Small intestine (tissue), 7 donors: ENCODE measurements at regions not wholly inside any gene's neighbourhood (a gene's known extent, or its start where the extent isn't known, plus 50 kb on each side); places are given as distances from the start of the nearest gene placed in this dataset.
"Not testable (repeated sequence)": the region's sequence is repeated elsewhere in the genome, so short reads cannot be mapped to it uniquely, and the experiment has no call there.

Source experiments
- DNase-seq, 2 donors: peaks; one replicate each; pipeline versions ENCODE4 v3.0.0 to v3.0.0-alpha.2; 2013
- FAIRE-seq: peaks from 2 replicates; lab custom pipeline; 2012; peaks lifted over from hg19 to GRCh38; lab: Jason Lieb, UNC
- H3K27ac ChIP-seq, 3 donors: one replicate each; pipeline ENCODE4 v1.5.1; 2013; ENCODE audit warnings: low read length in 2 of 3, mild to moderate bottlenecking in 2 of 3, control low read depth in 1 of 3, inconsistent platforms in 1 of 3, low read depth in 1 of 3, moderate library complexity in 1 of 3
- H3K27me3 ChIP-seq, 3 donors: one replicate each; pipeline ENCODE4 v1.6.1; 2013; ENCODE audit warnings: low read length in 3 of 3, inconsistent platforms in 1 of 3; ENCODE audit not compliant: control insufficient read depth in 3 of 3, insufficient read depth in 3 of 3
- H3K36me3 ChIP-seq, 3 donors: one replicate each; pipeline ENCODE4 v1.6.1; 2013; ENCODE audit warnings: low read length in 3 of 3, inconsistent platforms in 1 of 3, low read depth in 1 of 3, mild to moderate bottlenecking in 1 of 3, moderate library complexity in 1 of 3; ENCODE audit not compliant: control insufficient read depth in 3 of 3, insufficient read depth in 2 of 3
- H3K4me1 ChIP-seq, 3 donors: one replicate each; pipeline ENCODE4 v1.6.1; 2013; ENCODE audit warnings: low read length in 2 of 3, inconsistent platforms in 1 of 3, low read depth in 1 of 3, mild to moderate bottlenecking in 1 of 3, moderate library complexity in 1 of 3; ENCODE audit not compliant: control insufficient read depth in 3 of 3, insufficient read depth in 2 of 3
- H3K4me3 ChIP-seq, 3 donors: one replicate each; pipeline ENCODE4 v1.5.1; 2013; ENCODE audit warnings: low read length in 3 of 3, control low read depth in 1 of 3, inconsistent platforms in 1 of 3, low read depth in 1 of 3, mild to moderate bottlenecking in 1 of 3, moderate library complexity in 1 of 3
- H3K9me3 ChIP-seq, 2 donors: one replicate each; pipeline ENCODE4 v1.6.1; 2013; ENCODE audit warnings: low read depth in 1 of 2, low read length in 1 of 2; ENCODE audit not compliant: control insufficient read depth in 2 of 2, insufficient read depth in 1 of 2
- WGBS, 3 donors: extraction: QIAGEN DNeasy Blood & Tissue Kit; methylation state at CpG; one replicate each; pipeline ENCODE4 v1.1.7; 2013; 5-methylcytosine and 5-hydroxymethylcytosine counted together
- donor health status: healthy with polysubstance abuse.
- donor health status: control.
- donor health status: control.
- donor health status: Bipolar disorder and iron deficiency.
- donor health status: healthy.

DNA sequence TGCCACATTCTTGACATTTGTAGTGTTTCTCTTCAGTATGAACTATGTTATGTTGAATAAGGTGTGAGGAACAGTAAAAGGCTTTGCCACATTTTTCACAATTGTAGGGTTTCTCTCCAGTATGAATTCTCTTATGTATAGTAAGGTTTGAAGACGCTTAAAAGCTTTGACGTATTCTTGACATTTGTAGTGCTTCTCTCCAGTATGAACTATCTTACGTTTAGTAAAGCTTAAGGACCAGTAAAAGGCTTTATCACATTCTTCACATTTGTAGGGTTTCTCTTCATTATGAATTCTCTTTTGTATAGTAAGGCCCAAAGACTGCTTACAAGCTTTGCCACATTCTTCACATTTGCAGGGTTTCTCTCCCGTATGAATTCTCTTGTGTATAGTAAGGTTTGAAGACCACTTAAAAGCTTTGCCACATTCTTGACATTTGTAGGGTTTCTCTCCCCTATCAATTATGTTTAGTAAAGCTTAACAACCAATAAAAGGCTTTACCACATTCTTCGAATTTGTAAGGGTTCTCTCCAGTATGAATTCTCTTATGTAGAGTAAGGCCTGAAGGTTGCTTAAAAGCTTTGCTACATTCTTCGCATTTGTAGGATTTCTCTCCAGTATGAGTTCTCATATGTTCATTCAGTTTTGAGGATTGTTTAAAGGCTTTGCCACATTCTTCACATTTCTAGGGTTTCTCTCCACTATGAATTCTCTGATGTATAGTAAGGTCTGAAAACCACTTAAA, 301.6 kb downstream of the ZNF33B start:
- not testable (repeated sequence) for H3K4me1 ChIP-seq, H3K4me3 ChIP-seq, H3K36me3 ChIP-seq, H3K27ac ChIP-seq, H3K27me3 ChIP-seq, DNase-seq, FAIRE-seq
- WGBS, 3 donors: 89 to 91% (median 91%) methylated on average over 6 of the region's 6 CpGs
- peaks cover 0 to 16% of the 10 kb centered on the region in 2 donors for H3K9me3 ChIP-seq

DNA sequence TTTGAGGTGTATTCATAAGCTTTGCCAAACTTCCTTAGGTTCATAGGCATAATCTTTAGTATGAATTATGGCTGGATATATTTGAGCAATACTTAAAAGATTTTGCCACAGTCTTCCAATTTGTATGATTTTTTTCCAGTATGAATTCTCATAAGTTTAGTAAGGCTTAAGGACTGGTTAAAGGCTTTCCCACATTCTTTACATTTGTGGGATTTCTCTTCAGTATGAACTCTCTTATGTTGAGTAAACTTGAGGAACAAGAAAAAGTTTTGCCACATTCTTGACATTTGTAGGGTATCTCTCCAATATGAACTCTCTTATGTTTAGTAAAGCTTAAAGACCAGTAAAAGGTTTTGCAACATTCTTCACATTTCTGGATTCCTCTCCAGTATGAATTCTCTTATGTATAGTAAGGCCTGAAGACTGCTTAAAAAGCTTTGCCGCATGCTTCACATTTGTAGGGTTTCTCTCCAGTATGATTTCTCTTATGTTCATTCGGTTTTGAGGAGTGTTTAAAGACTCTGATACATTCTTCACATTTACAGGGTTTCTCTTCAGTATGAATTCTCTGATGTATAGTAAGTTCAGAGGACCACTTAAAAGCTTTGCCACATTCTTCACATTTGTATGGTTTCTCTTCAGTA, 302.6 kb downstream of the ZNF33B start:
- 79 to 93% (median 85%) methylated on average over 2 of the region's 2 CpGs for WGBS, 3 donors
- not testable (repeated sequence) for H3K4me1 ChIP-seq, H3K4me3 ChIP-seq, FAIRE-seq, H3K27ac ChIP-seq, H3K36me3 ChIP-seq, DNase-seq, H3K27me3 ChIP-seq
- peaks cover 0 to 10% of the 10 kb centered on the region in 2 donors for H3K9me3 ChIP-seq

GRCh38 chr10:42304341-42304740, 334.0 kb downstream of the ZNF33B start:
- H3K27me3 ChIP-seq: no peaks in the 10 kb centered on the region
- H3K27ac ChIP-seq: no peak overlapping the region
- H3K4me1 ChIP-seq: no peaks in the 10 kb centered on the region
- FAIRE-seq (no peak), DNase-seq (no peak)
- 77 to 82% (median 80%) methylated on average over 10 of the region's 10 CpGs for WGBS, 3 donors
- no peaks in the 10 kb centered on the region for H3K36me3 ChIP-seq
- peaks cover 0 to 36% of the 10 kb centered on the region in 2 donors for H3K9me3 ChIP-seq
- H3K4me3 ChIP-seq: no peak overlapping the region

DNA sequence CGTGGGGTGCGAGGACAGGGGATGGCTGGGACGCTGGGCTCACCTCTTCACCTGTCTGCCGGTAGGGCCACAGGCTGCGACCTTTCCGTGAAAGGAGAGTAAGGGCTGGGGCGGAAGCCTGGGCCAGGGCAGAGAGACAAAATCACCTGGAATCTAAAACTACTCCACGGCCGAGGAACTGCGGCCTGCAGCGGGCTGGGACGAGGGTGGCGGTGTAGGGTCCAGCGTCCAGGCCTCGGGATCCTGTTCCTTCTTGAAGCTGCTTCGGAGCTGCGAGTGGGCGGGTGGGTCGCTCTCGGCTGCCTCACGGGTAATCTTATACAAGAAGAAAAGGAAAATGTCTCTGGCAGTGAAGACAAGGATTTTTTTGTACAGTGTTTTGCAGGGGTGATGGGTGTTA, 356.5 kb downstream of the ZNF33B start:
- not testable (repeated sequence) for H3K27ac ChIP-seq, FAIRE-seq, DNase-seq, H3K36me3 ChIP-seq, H3K4me3 ChIP-seq, H3K27me3 ChIP-seq, H3K4me1 ChIP-seq, H3K9me3 ChIP-seq
- 82 to 86% (median 86%) methylated on average over 21 of the region's 21 CpGs for WGBS, 3 donors

- not testable (repeated sequence) for H3K4me3 ChIP-seq, H3K36me3 ChIP-seq, FAIRE-seq, H3K27ac ChIP-seq, H3K27me3 ChIP-seq, DNase-seq, H3K9me3 ChIP-seq, H3K4me1 ChIP-seq
- 20 to 29% (median 23%) methylated on average over 3 to 4 of the region's 4 CpGs for WGBS, 3 donors
Measured at GRCh38 chr10:42269788-42270187, 368.6 kb downstream of the ZNF33B start.

DNA sequence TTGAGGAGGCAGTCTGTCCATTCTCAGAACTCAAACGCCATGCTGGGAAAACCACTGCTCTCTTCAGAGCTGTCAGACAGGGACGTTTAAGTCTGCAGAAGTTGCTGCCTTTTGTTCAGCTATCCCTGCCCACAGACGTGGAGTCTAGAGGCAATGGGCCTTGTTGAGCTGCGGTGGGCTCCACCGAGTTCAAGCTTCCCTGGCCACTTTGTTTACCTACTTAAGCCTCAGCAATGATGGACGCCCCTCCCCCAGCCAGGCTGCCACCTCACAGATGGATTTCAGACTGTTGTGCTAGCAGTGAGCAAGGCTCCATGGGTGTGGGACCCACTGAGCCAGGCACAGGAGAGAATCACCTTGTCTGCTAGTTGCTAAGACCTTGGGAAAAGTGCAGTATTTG, 375.1 kb downstream of the ZNF33B start:
- H3K4me1 ChIP-seq, H3K4me3 ChIP-seq, DNase-seq, H3K27me3 ChIP-seq, FAIRE-seq, H3K27ac ChIP-seq, H3K36me3 ChIP-seq, H3K9me3 ChIP-seq: not testable (repeated sequence)
- 52 to 67% (median 67%) methylated on average over 5 to 6 of the region's 6 CpGs for WGBS, 3 donors

DNA sequence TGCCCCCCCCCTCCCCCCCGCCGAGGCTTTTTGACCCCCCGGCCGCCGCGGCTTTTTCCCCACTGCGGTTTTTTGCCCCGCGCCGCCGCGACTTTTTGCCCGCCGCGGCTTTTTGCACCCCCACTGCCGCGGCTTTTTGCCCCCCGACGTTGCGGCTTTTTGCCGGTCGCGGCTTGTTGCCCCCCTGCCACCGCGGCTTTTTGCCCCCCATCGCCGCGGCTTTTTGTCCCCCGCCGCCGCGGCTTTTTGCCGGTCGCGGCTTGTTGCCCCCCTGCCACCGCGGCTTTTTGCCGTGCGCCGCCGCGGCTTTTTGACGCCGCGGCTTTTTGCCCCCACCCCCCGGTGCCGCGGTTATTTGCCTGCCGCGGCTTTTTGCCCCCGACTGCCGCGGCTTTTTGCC, 395.4 kb downstream of the ZNF33B start:
- H3K4me1 ChIP-seq, H3K9me3 ChIP-seq, DNase-seq, FAIRE-seq, H3K27me3 ChIP-seq, H3K4me3 ChIP-seq, H3K36me3 ChIP-seq, H3K27ac ChIP-seq: not testable (repeated sequence)
- 12 to 20% (median 18%) methylated on average over 14 to 53 of the region's 53 CpGs for WGBS, 3 donors

DNA sequence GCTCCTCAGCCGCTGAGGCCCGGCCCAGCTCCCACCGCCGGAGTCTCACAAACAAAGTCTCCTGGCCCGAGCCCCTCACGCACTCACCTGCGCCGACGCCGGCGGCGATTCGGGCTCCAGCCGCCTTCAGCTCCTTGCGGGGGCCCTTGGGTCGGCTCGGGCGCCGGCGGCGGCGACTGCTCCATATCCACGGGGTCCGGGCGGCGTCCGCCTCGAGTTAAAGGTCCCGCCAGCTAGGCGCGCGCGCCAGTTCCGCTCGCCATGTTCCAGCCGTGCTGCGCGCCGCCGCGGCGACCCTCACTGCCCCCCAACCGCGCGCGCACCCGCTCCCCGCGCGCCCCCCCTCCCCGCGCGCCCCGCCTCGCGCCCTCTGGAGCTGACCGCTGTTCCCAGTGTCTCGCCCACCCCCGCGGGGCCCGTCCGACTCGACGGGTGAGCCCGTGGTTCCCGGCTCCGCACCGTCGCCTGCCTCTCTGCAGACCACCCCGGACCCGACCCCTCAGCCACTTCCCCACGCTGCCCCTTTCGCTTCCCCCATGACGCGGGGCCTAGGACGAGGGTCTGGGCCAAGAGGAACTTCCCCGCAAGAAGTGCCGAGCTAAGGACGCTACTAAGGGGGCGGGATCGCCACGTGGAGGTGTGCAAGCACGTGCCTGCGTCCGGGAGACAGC, 396.1 kb downstream of the ZNF33B start:
- no peak for FAIRE-seq
- Histone ChIP-seq H3K27ac (no peak overlapping the region), H3K27me3 (no peaks in the 10 kb centered on the region), H3K36me3 (no peaks in the 10 kb centered on the region), H3K4me1 (no peaks in the 10 kb centered on the region), H3K4me3 (no peak overlapping the region), H3K9me3 (no peaks in the 10 kb centered on the region)
- DNase-seq: no peak
- 29 to 46% (median 30%) methylated on average over 65 to 85 of the region's 85 CpGs for WGBS, 3 donors
